ENCODE measurements at regions not wholly inside any gene's neighbourhood (a gene's known extent, or its start where the extent isn't known, plus 50 kb on each side); places are given as distances from the start of the nearest gene placed in this dataset.

DNA sequence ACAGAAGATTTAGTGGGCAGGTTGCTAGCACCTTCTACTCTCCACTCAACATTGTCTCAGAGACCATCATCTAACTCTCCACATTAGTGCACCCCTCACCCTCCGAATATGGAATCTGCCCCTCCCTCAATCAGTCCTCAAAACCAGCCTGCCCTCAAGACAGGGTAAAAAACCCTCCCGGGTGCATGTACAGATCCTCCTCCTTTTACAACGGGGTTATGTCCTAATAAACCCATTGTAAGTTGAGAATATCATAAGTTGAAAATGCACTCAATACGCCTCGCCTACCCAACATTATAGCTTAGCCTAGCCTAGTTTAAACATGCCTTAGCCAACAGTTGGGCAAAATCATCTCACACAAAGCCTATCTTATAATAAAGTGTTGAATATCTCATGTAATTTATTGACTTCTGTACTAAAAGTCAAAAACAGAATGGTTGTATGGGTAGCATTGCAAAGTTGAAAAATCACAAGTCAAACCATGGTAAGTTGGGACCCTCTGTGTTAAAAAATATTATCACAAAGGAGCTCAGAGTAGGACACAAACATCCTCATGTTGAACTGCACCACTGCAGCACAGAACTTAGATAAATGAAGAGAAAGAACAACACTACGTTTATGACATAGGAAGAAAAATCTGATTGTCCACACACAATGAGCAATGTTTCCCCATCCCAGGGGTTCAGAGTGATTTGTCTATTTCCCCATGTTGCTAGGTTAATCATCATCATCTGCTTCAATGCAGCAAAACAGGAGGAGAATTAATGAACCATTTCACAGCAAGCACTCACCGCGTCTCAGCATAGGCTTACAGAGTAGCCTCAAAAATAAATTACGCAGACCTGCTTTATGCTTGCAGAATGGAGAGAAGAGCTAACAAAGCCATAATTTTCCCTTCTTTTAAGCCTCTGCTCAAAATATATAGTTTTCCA lies 184.1 kb upstream of the ARL4C start:
- TF ChIP-seq YY1 (IDR thresholded peaks at IDR 0.05; ENCODE audit: insufficient read depth, insufficient read length) (no peak), SUZ12 (IDR thresholded peaks at IDR 0.05; ENCODE audit: extremely low read depth, insufficient read depth, insufficient read length) (no peak), ZNF274 (IDR thresholded peaks at IDR 0.05; ENCODE audit: low read depth, low read length) (no peak)

Measured in NT2/D1 (cell line).